Lung microvascular endothelial cell (primary cell): ENCODE measurements at regions not wholly inside any gene's neighbourhood (a gene's known extent, or its start where the extent isn't known, plus 50 kb on each side); places are given as distances from the start of the nearest gene placed in this dataset.
A peak's percentile ranks its signal among the peaks of the same experiment; 100 is the strongest.

Experiments
- DNase-seq, 2 donors: peaks; one replicate each; pipeline versions ENCODE4 v3.0.0 to v3.0.0-alpha.2; 2010; ENCODE audit warnings: low read depth in 2 of 2

GRCh38 chr3:99373088-99373845 lies 265.1 kb upstream of the COL8A1 start:
- no peak for DNase-seq

GRCh38 chr3:99366663-99367429 lies 271.5 kb upstream of the COL8A1 start:
- DNase-seq: peak in 1 of 2 donors; percentile 8

- peak in 1 of 2 donors; percentile 72 for DNase-seq
Observed at GRCh38 chr3:99365979-99366378, 272.4 kb upstream of the COL8A1 start.

- no peak for DNase-seq
Observed at GRCh38 chr3:99365396-99365795, 273.0 kb upstream of the COL8A1 start.

- no peak for DNase-seq
Observed at GRCh38 chr3:99357131-99357530, 281.3 kb upstream of the COL8A1 start.

GRCh38 chr3:99356696-99357095 lies 281.7 kb upstream of the COL8A1 start:
- no peak for DNase-seq

- DNase-seq: peak; percentile 94 to 95
Observed at GRCh38 chr3:99355465-99355864, 282.9 kb upstream of the COL8A1 start.

- DNase-seq: no peak
Observed at GRCh38 chr3:99352811-99353210, 285.6 kb upstream of the COL8A1 start.

GRCh38 chr3:99351122-99351521 lies 287.3 kb upstream of the COL8A1 start:
- no peak for DNase-seq

GRCh38 chr3:99348451-99348850 lies 289.9 kb upstream of the COL8A1 start:
- DNase-seq: peak; percentile 69 to 80

- DNase-seq: no peak
Observed at GRCh38 chr3:99344216-99344615, 294.2 kb upstream of the COL8A1 start.

- no peak for DNase-seq
Observed at GRCh38 chr3:99342383-99342782, 296.0 kb upstream of the COL8A1 start.

- DNase-seq: no peak
Observed at GRCh38 chr3:99339222-99339621, 299.2 kb upstream of the COL8A1 start.

- DNase-seq: peak in 1 of 2 donors; percentile 67
Observed at GRCh38 chr3:99332718-99333117, 305.7 kb upstream of the COL8A1 start.

GRCh38 chr3:99332276-99332675 lies 306.1 kb upstream of the COL8A1 start:
- DNase-seq: peak; percentile 3 to 72

- peak in 1 of 2 donors; percentile 33 for DNase-seq
Observed at GRCh38 chr3:99330924-99331532, 307.4 kb upstream of the COL8A1 start.

GRCh38 chr3:99330281-99330680 lies 308.1 kb upstream of the COL8A1 start:
- peak; percentile 5 to 80 for DNase-seq

- DNase-seq: no peak
Observed at GRCh38 chr3:99325402-99325801, 313.0 kb upstream of the COL8A1 start.

GRCh38 chr3:99324636-99325203 lies 313.7 kb upstream of the COL8A1 start:
- DNase-seq: no peak

GRCh38 chr3:99323940-99324339 lies 314.5 kb upstream of the COL8A1 start:
- DNase-seq: no peak

GRCh38 chr3:99322551-99322950 lies 315.8 kb upstream of the COL8A1 start:
- DNase-seq: no peak

GRCh38 chr3:99321261-99321660 lies 317.1 kb upstream of the COL8A1 start:
- DNase-seq: peak in 1 of 2 donors; percentile 17
